ENCODE measurements at regions not wholly inside any gene's neighbourhood (a gene's known extent, or its start where the extent isn't known, plus 50 kb on each side); places are given as distances from the start of the nearest gene placed in this dataset.

DNA sequence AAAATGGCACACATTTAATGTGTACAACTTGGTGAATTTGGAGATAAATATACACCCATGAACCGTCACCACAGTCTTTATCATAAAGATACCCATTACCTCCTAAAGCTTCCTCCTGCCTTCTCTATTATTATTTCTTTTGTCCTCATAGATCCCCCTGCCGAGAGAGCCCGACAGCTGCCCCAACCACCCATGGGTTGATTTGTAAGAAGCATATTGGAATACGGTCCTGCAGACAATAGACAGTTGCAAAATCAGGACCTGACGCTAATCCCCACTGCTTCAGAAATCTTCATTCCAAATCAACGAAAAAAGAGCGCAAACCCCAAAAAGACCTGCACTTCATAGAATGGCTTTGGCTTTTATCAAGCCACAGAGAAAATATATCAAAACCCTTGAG, 697.5 kb downstream of the SEMA5A start:
- Histone ChIP-seq H3K27me3 (replicated peaks in 1 of 2; ENCODE audit: control insufficient read depth in 2 of 2, insufficient read depth in 2 of 2, low read length in 1 of 2) (no peaks in the 10 kb centered on the region), H3K4me3 (no peak overlapping the region), H3K27ac (ENCODE audit: control insufficient read depth, insufficient read depth) (no peak overlapping the region), H3K4me2 (ENCODE audit: control insufficient read depth, insufficient read depth) (no peak overlapping the region), H3K9me3 (replicated peaks; ENCODE audit: control insufficient read depth, insufficient read depth, low read length) (no peaks in the 10 kb centered on the region), H3K79me2 (ENCODE audit: control insufficient read depth, insufficient read depth, low read length) (no peaks in the 10 kb centered on the region), H3K36me3 (ENCODE audit: control insufficient read depth in 2 of 2, insufficient read depth in 2 of 2, low read length in 1 of 2) (no peaks in the 10 kb centered on the region), H2AFZ (ENCODE audit: control insufficient read depth, low read depth, low read length) (no peak overlapping the region), H3K4me1 (ENCODE audit: control insufficient read depth, insufficient read depth, low read length) (no peaks in the 10 kb centered on the region), H4K20me1 (ENCODE audit: control insufficient read depth, insufficient read depth) (no peaks in the 10 kb centered on the region), H3K9ac (ENCODE audit: control insufficient read depth, insufficient read depth, low read length) (no peak overlapping the region)
- intact Hi-C loops (cut with micrococcal nuclease; ENCODE audit: unreplicated experiment) = no loop called here
- RAD21 ChIA-PET (ENCODE audit: unreplicated experiment) = no interaction called here
- ATAC-seq = no peak
- in situ Hi-C loops (cut with MboI) = no loop called here
- POLR2A ChIA-PET = no interaction called here
- no peak for DNase-seq (ENCODE audit: low read depth, low spot score)
- CTCF ChIA-PET = no interaction called here
- FAIRE-seq = no peak
- WGBS (ENCODE audit: insufficient coverage, insufficient replicate concordance, low lambda C conversion rate, missing lambda C conversion rate) = 42% methylated on average over 7 of the region's 7 CpGs
- BruUV-seq (replicated peaks) = no TSS peak
- SMC1A ChIA-PET (ENCODE audit: uncharacterized antibody, unreplicated experiment) = no interaction called here
- TF ChIP-seq, protein P1, sequence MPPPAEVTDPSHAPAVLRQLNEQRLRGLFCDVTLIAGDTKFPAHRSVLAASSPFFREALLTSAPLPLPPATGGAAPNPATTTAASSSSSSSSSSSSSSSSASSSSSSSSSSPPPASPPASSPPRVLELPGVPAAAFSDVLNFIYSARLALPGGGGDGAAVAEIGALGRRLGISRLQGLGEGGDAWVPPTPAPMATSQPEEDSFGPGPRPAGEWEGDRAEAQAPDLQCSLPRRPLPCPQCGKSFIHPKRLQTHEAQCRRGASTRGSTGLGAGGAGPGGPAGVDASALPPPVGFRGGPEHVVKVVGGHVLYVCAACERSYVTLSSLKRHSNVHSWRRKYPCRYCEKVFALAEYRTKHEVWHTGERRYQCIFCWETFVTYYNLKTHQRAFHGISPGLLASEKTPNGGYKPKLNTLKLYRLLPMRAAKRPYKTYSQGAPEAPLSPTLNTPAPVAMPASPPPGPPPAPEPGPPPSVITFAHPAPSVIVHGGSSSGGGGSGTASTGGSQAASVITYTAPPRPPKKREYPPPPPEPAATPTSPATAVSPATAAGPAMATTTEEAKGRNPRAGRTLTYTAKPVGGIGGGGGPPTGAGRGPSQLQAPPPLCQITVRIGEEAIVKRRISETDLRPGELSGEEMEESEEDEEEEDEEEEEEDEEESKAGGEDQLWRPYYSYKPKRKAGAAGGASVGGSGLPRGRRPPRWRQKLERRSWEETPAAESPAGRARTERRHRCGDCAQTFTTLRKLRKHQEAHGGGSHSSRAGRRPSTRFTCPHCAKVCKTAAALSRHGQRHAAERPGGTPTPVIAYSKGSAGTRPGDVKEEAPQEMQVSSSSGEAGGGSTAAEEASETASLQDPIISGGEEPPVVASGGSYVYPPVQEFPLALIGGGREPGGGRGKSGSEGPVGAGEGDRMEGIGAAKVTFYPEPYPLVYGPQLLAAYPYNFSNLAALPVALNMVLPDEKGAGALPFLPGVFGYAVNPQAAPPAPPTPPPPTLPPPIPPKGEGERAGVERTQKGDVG (CRISPR knock-in tag; IDR thresholded peaks at IDR 0.05) = no peak
- TF ChIP-seq WRNIP1 (IDR thresholded peaks at IDR 0.05; ENCODE audit: borderline replicate concordance, low read depth, low read length) (no peak), SMAD5 (IDR thresholded peaks at IDR 0.05; ENCODE audit: low read depth) (no peak), PAX5 (IDR thresholded peaks at IDR 0.05; ENCODE audit: borderline replicate concordance, low read depth, low read length) (no peak), NFXL1 (IDR thresholded peaks at IDR 0.05; ENCODE audit: borderline replicate concordance) (no peak), ATF2 (IDR thresholded peaks at IDR 0.05; ENCODE audit: low read length) (no peak), SUZ12 (IDR thresholded peaks at IDR 0.05; ENCODE audit: unreplicated experiment) (no peak), BMI1 (IDR thresholded peaks at IDR 0.05; ENCODE audit: borderline replicate concordance) (no peak), KDM1A (IDR thresholded peaks at IDR 0.05; ENCODE audit: borderline replicate concordance) (no peak), PBX3 (IDR thresholded peaks at IDR 0.05; ENCODE audit: insufficient replicate concordance, low read depth, low read length) (no peak), ATF3 (IDR thresholded peaks at IDR 0.05; ENCODE audit: borderline replicate concordance, extremely low read depth, low read depth, low read length) (no peak), SRF (IDR thresholded peaks at IDR 0.05; ENCODE audit: low read depth in 2 of 2, low read length in 2 of 2) (no peak)
- TF ChIP-seq, protein P2, sequence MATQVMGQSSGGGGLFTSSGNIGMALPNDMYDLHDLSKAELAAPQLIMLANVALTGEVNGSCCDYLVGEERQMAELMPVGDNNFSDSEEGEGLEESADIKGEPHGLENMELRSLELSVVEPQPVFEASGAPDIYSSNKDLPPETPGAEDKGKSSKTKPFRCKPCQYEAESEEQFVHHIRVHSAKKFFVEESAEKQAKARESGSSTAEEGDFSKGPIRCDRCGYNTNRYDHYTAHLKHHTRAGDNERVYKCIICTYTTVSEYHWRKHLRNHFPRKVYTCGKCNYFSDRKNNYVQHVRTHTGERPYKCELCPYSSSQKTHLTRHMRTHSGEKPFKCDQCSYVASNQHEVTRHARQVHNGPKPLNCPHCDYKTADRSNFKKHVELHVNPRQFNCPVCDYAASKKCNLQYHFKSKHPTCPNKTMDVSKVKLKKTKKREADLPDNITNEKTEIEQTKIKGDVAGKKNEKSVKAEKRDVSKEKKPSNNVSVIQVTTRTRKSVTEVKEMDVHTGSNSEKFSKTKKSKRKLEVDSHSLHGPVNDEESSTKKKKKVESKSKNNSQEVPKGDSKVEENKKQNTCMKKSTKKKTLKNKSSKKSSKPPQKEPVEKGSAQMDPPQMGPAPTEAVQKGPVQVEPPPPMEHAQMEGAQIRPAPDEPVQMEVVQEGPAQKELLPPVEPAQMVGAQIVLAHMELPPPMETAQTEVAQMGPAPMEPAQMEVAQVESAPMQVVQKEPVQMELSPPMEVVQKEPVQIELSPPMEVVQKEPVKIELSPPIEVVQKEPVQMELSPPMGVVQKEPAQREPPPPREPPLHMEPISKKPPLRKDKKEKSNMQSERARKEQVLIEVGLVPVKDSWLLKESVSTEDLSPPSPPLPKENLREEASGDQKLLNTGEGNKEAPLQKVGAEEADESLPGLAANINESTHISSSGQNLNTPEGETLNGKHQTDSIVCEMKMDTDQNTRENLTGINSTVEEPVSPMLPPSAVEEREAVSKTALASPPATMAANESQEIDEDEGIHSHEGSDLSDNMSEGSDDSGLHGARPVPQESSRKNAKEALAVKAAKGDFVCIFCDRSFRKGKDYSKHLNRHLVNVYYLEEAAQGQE (IDR thresholded peaks at IDR 0.05; ENCODE audit: low read depth, low read length) = no peak
- TF ChIP-seq, protein P3, sequence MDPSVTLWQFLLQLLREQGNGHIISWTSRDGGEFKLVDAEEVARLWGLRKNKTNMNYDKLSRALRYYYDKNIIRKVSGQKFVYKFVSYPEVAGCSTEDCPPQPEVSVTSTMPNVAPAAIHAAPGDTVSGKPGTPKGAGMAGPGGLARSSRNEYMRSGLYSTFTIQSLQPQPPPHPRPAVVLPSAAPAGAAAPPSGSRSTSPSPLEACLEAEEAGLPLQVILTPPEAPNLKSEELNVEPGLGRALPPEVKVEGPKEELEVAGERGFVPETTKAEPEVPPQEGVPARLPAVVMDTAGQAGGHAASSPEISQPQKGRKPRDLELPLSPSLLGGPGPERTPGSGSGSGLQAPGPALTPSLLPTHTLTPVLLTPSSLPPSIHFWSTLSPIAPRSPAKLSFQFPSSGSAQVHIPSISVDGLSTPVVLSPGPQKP (IDR thresholded peaks at IDR 0.05; ENCODE audit: low read depth, low read length) = no peak

All from GM12878 (cell line).